ENCODE measurements at regions not wholly inside any gene's neighbourhood (a gene's known extent, or its start where the extent isn't known, plus 50 kb on each side); places are given as distances from the start of the nearest gene placed in this dataset.

GRCh38 chr6:133114973-133115372 is 126.2 kb upstream of the EYA4 start:
- ChIA-PET POLR2A (ENCODE audit: partially characterized antibody) (no interaction called here), CTCF (ENCODE audit: partially characterized antibody) (interaction anchor here (1.5 kb wide), 1 partner anchor 47 kb away, joined by 3 read pairs; no protein-coding TSS in a partner anchor)
- H3K27ac ChIP-seq (ENCODE audit: low read depth, low read length): no peak overlapping the region

More at GRCh38 chr6:133114973-133115372, 126.2 kb upstream of the EYA4 start:
- H3K79me2 ChIP-seq (ENCODE audit: control insufficient read depth in 1 of 2, insufficient read depth in 2 of 2, low read length in 2 of 2): no peaks in the 10 kb centered on the region
- no peaks in the 10 kb centered on the region for H3K27me3 ChIP-seq (replicated peaks in 1 of 4; ENCODE audit: control insufficient read depth in 3 of 4, extremely low read depth in 1 of 4, insufficient read depth in 3 of 4, low read length in 3 of 4)
- H3K4me3 ChIP-seq (ENCODE audit: extremely low read depth in 1 of 4, insufficient read depth in 2 of 4, low read depth in 3 of 4, low read length in 4 of 4): no peak overlapping the region
- H2BK15ac ChIP-seq (ENCODE audit: low read length): no peak overlapping the region
- H3K9me3 ChIP-seq (ENCODE audit: insufficient read depth in 2 of 2, low read depth in 1 of 2, low read length in 1 of 2): no peaks in the 10 kb centered on the region
- no peak overlapping the region for H3K9ac ChIP-seq (replicated peaks in 1 of 4; ENCODE audit: extremely low read depth in 1 of 4, low read depth in 3 of 4, low read length in 3 of 4)
- no peak overlapping the region for H2AFZ ChIP-seq (ENCODE audit: low read length)
- H3K4me2 ChIP-seq (ENCODE audit: insufficient read depth in 1 of 2, low read depth in 2 of 2, low read length in 2 of 2): no peak overlapping the region
- H4K8ac ChIP-seq (ENCODE audit: extremely low read depth, insufficient read depth, low read length): no peak overlapping the region
- no peaks in the 10 kb centered on the region for H3K4me1 ChIP-seq (replicated peaks in 1 of 4; ENCODE audit: control insufficient read depth in 3 of 4, insufficient read depth in 4 of 4, low read length in 3 of 4)
- no peak for TF ChIP-seq TAF7 (optimal IDR thresholded peaks at IDR 0.05; ENCODE audit: borderline replicate concordance, low read depth, low read length)
- no peak for TF ChIP-seq SIN3A (conservative IDR thresholded peaks at IDR 0.05 in 1 of 2, IDR thresholded peaks at IDR 0.05 in 1 of 2; ENCODE audit: low read depth in 1 of 2, low read length in 2 of 2)
- no peak for TF ChIP-seq HDAC6 (IDR thresholded peaks at IDR 0.05; ENCODE audit: low read depth, low read length)
- no peak for TF ChIP-seq ZNF274 (IDR thresholded peaks at IDR 0.05; ENCODE audit: borderline replicate concordance, extremely low read depth, low read length)
- TF ChIP-seq KDM1A (IDR thresholded peaks at IDR 0.05; ENCODE audit: borderline replicate concordance, low read length): no peak
- no peak for TF ChIP-seq FOSL1 (IDR thresholded peaks at IDR 0.05; ENCODE audit: insufficient read depth, low read depth, low read length)
- TF ChIP-seq RFX5 (IDR thresholded peaks at IDR 0.05; ENCODE audit: borderline replicate concordance, low read depth, low read length): no peak
- TF ChIP-seq TAF1 (IDR thresholded peaks at IDR 0.05; ENCODE audit: low read depth, low read length): no peak
- no peak overlapping the region for H3K23ac ChIP-seq (ENCODE audit: insufficient read length)
- no peak overlapping the region for H3K14ac ChIP-seq (ENCODE audit: insufficient read length)
- H2BK120ac ChIP-seq (replicated peaks; ENCODE audit: low read depth, low read length): no peak overlapping the region
- H4K5ac ChIP-seq (ENCODE audit: insufficient read length, low read depth, low read length): no peak overlapping the region
- H4K91ac ChIP-seq (replicated peaks; ENCODE audit: insufficient read length, low read length): no peak overlapping the region
- no peaks in the 10 kb centered on the region for H4K20me1 ChIP-seq (replicated peaks in 1 of 2; ENCODE audit: control insufficient read depth in 1 of 2, insufficient read depth in 2 of 2, low read length in 2 of 2)
- no peak overlapping the region for H2BK20ac ChIP-seq (ENCODE audit: low read length)
- H3K56ac ChIP-seq (replicated peaks; ENCODE audit: insufficient read length, low read depth, low read length): no peak overlapping the region
- no peak overlapping the region for H2AK5ac ChIP-seq (ENCODE audit: low read depth, low read length)
- H3K23me2 ChIP-seq (ENCODE audit: low read depth, low read length): no peaks in the 10 kb centered on the region
- H2BK12ac ChIP-seq (ENCODE audit: low read depth, low read length): no peak overlapping the region
- H3K36me3 ChIP-seq (ENCODE audit: control insufficient read depth in 2 of 4, insufficient read depth in 4 of 4, low read length in 3 of 4): no peaks in the 10 kb centered on the region
- no peak overlapping the region for H3K4ac ChIP-seq (replicated peaks; ENCODE audit: insufficient read length, low read depth, low read length)
- H2BK5ac ChIP-seq (ENCODE audit: low read depth, low read length): no peak overlapping the region
- DNase-seq (ENCODE audit: low read depth in 1 of 2, low spot score in 2 of 2) (no peak), FAIRE-seq (no peak)
- WGBS, 2 experiments (ENCODE audit: extremely low coverage in 1 of 2, insufficient coverage in 1 of 2, insufficient read length in 1 of 2, insufficient replicate concordance in 2 of 2, low coverage in 1 of 2, low lambda C conversion rate in 2 of 2, missing lambda C conversion rate in 1 of 2): 76% methylated on average over 1 of the region's 1 CpG; no CpG with 5 or more reads in 1 of the 2 experiments
- no peaks in the 10 kb centered on the region for H3K79me1 ChIP-seq (ENCODE audit: low read depth, low read length)
- H3K18ac ChIP-seq (ENCODE audit: extremely low read depth, low read length): no peak overlapping the region

Data from H1 (cell line).